CD4-positive, CD25-positive, alpha-beta regulatory T cell (primary cell): ENCODE measurements at regions not wholly inside any gene's neighbourhood (a gene's known extent, or its start where the extent isn't known, plus 50 kb on each side); places are given as distances from the start of the nearest gene placed in this dataset.

Experiments used
- ATAC-seq, 2 donors: fragments of 150-1000 bp; cut with Tn5 transposase; one replicate each; pipeline ENCODE4 v1.10.0; 2021; ENCODE audit warnings: low read depth in 2 of 2, moderate number of reproducible peaks in 2 of 2, moderate library complexity in 1 of 2
- DNase-seq, 3 donors: peaks; one replicate each; pipeline versions ENCODE4 v3.0.0 to v3.0.0-alpha.2; 2012 to 2022; ENCODE audit warnings: mixed read lengths in 1 of 3
- H3K27ac ChIP-seq: one replicate; pipeline ENCODE4 v1.7.0; 2013; ENCODE audit warnings: mild to moderate bottlenecking, low read length; ENCODE audit not compliant: insufficient read depth, poor library complexity, severe bottlenecking
- H3K27me3 ChIP-seq: one replicate; pipeline ENCODE4 v1.7.0; 2013; ENCODE audit warnings: low read length; ENCODE audit not compliant: control insufficient read depth, insufficient read depth
- H3K36me3 ChIP-seq: one replicate; pipeline ENCODE4 v1.7.0; 2013; ENCODE audit warnings: mild to moderate bottlenecking, low read length, moderate library complexity; ENCODE audit not compliant: control insufficient read depth, insufficient read depth
- H3K4me1 ChIP-seq: 2 replicates; pipeline ENCODE4 v1.7.0; 2013; ENCODE audit warnings: mild to moderate bottlenecking, low read length; ENCODE audit not compliant: insufficient read depth, control insufficient read depth, poor library complexity, severe bottlenecking
- H3K4me3 ChIP-seq: one replicate; pipeline ENCODE4 v1.7.0; 2013; ENCODE audit warnings: low read depth, mild to moderate bottlenecking, low read length, moderate library complexity
- H3K9me3 ChIP-seq, 2 experiments: 1 replicate in 1 of 2; 2 replicates in 1 of 2; pipeline ENCODE4 v1.7.0; 2013; ENCODE audit warnings: low read length in 2 of 2, mild to moderate bottlenecking in 1 of 2, moderate library complexity in 1 of 2; ENCODE audit not compliant: control insufficient read depth in 2 of 2
- H3K27ac Mint-ChIP-seq, 3 donors: one replicate each; pipeline ENCODE4 v1.8.0; 2020 to 2022; ENCODE audit warnings: mild to moderate bottlenecking in 3 of 3, mixed read lengths in 3 of 3, moderate library complexity in 2 of 3
- H3K27me3 Mint-ChIP-seq: one replicate; pipeline ENCODE4 v1.8.0; 2022; ENCODE audit warnings: mild to moderate bottlenecking, mixed read lengths
- H3K36me3 Mint-ChIP-seq: one replicate; pipeline ENCODE4 v1.8.0; 2020; ENCODE audit warnings: mixed read lengths
- H3K4me1 Mint-ChIP-seq, 4 donors: one replicate each; pipeline ENCODE4 v1.8.0; 2020 to 2022; ENCODE audit warnings: mixed read lengths in 4 of 4, mild to moderate bottlenecking in 1 of 4
- H3K4me3 Mint-ChIP-seq, 4 donors: one replicate each; pipeline ENCODE4 v1.8.0; 2020 to 2022; ENCODE audit warnings: mild to moderate bottlenecking in 4 of 4, mixed read lengths in 4 of 4, moderate library complexity in 3 of 4
- H3K9me3 Mint-ChIP-seq, 7 donors: one replicate each; pipeline ENCODE4 v1.8.0; 2020 to 2022; ENCODE audit warnings: mixed read lengths in 7 of 7, mild to moderate bottlenecking in 3 of 7, moderate library complexity in 2 of 7

GRCh38 chr3:177642804-177643125, 445.5 kb upstream of the TBL1XR1 start:
- H3K27me3 Mint-ChIP-seq = no peaks in the 10 kb centered on the region
- Histone ChIP-seq H3K36me3 (no peaks in the 10 kb centered on the region), H3K4me3 (peak overlapping the region; percentile 57), H3K4me1 (peaks cover 26% of the 10 kb centered on the region), H3K27ac (no peak overlapping the region), H3K9me3 (no peaks in the 10 kb centered on the region), H3K27me3 (no peaks in the 10 kb centered on the region)
- H3K27ac Mint-ChIP-seq = peak overlapping the region in 2 of 3 donors; percentile 76 to 88
- DNase-seq (peak in 2 of 3 donors; percentile 35 to 54), ATAC-seq (peak; percentile 67 to 69)
- peaks cover 4% of the 10 kb centered on the region for H3K36me3 Mint-ChIP-seq
- peaks cover 31 to 67% (median 42%) of the 10 kb centered on the region in 4 donors for H3K4me1 Mint-ChIP-seq
- peaks cover 0 to under 1% (median 0%) of the 10 kb centered on the region in 7 donors for H3K9me3 Mint-ChIP-seq
- peak overlapping the region in 3 of 4 donors; percentile 37 to 69 (median 46) for H3K4me3 Mint-ChIP-seq

DNA sequence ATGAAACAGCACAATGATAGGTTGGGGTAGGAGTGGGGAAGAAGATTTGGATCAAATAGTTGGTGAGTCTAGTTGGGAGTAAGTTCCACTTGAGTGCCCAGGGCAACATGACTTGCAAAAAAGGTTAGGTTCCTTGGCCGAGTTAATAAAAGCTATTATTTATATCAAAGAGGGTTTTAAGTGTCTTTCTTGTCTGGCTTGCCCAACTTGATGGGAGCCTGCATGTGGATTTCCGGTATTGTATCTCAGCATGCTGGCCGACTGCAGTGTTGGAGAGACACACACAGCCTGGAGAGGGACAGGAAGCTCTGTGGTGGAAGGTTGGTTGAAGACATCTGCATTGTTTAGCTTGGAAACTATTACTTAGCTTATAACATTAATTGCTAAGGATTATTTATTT, 449.5 kb upstream of the TBL1XR1 start:
- Histone ChIP-seq H3K27ac (no peak overlapping the region), H3K4me1 (peaks cover 21% of the 10 kb centered on the region)

GRCh38 chr3:177647341-177647740, 450.1 kb upstream of the TBL1XR1 start:
- Histone ChIP-seq H3K36me3 (no peaks in the 10 kb centered on the region), H3K27me3 (no peaks in the 10 kb centered on the region), H3K27ac (no peak overlapping the region), H3K9me3 (no peaks in the 10 kb centered on the region), H3K4me1 (peaks cover 16% of the 10 kb centered on the region), H3K4me3 (no peak overlapping the region)
- no peak for ATAC-seq
- H3K27ac Mint-ChIP-seq = peak overlapping the region in 1 of 3 donors; percentile 39
- no peaks in the 10 kb centered on the region for H3K27me3 Mint-ChIP-seq
- DNase-seq = no peak
- H3K36me3 Mint-ChIP-seq = no peaks in the 10 kb centered on the region
- peak overlapping the region in 2 of 4 donors; percentile 18 to 44 for H3K4me3 Mint-ChIP-seq
- H3K4me1 Mint-ChIP-seq = peaks cover 24 to 49% (median 32%) of the 10 kb centered on the region in 4 donors
- H3K9me3 Mint-ChIP-seq = no peaks in the 10 kb centered on the region

More for the DNA sequence above, 449.5 kb upstream of the TBL1XR1 start:
- no peak for ATAC-seq
- H3K27me3 ChIP-seq = no peaks in the 10 kb centered on the region
- H3K4me3 ChIP-seq = no peak overlapping the region
- Mint-ChIP-seq H3K4me3 (no peak overlapping the region), H3K27ac (peak overlapping the region in 1 of 3 donors; percentile 1), H3K36me3 (no peaks in the 10 kb centered on the region), H3K27me3 (no peaks in the 10 kb centered on the region), H3K4me1 (peaks cover 27 to 55% (median 36%) of the 10 kb centered on the region in 4 donors), H3K9me3 (no peaks in the 10 kb centered on the region)
- DNase-seq = peak in 1 of 3 donors; percentile 55
- no peaks in the 10 kb centered on the region for H3K9me3 ChIP-seq
- no peaks in the 10 kb centered on the region for H3K36me3 ChIP-seq

GRCh38 chr3:177647876-177648275, 450.6 kb upstream of the TBL1XR1 start:
- no peaks in the 10 kb centered on the region for H3K36me3 Mint-ChIP-seq
- DNase-seq = no peak
- H3K27ac Mint-ChIP-seq = peak overlapping the region in 1 of 3 donors; percentile 39
- Histone ChIP-seq H3K4me3 (no peak overlapping the region), H3K36me3 (no peaks in the 10 kb centered on the region), H3K9me3 (no peaks in the 10 kb centered on the region), H3K27me3 (no peaks in the 10 kb centered on the region), H3K27ac (no peak overlapping the region), H3K4me1 (peaks cover 10% of the 10 kb centered on the region)
- ATAC-seq = no peak
- H3K4me1 Mint-ChIP-seq = peaks cover 20 to 44% (median 27%) of the 10 kb centered on the region in 4 donors
- H3K4me3 Mint-ChIP-seq = peak overlapping the region in 1 of 4 donors; percentile 3
- no peaks in the 10 kb centered on the region for H3K9me3 Mint-ChIP-seq
- H3K27me3 Mint-ChIP-seq = no peaks in the 10 kb centered on the region

DNA sequence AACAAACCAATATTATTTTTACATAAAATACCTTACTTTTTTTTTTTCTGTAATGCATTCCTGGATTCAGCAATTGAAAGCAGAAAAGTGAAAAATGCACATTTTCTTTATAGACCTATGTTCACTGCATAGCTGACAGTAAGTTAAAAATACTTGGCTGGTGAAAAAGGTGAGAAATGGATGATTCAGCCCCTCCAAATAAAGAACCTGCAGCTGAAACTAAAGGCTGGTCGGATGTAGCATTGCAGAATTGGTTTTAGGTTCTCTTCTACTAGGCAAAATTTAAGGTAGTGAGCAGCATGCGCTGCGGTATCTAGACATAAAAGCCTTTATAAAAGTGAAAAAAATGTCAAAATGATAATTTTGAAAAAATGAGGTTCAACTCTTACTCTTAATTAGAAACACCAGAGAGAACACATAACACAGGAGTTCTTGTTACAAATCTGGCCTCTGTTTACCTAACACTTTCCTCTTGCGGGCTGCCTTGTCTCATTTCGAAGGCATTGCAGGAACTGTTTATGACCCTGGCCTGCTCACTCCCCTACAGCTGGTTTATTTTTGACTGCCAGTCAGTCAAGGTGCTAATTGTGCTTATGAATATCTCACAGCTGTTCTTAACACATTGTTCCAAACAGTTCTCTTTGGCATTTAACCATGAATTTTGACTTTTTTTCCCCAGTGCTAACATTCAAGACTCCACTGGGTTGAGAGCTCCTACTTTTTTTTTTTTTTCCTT, 455.4 kb upstream of the TBL1XR1 start:
- peaks cover 3% of the 10 kb centered on the region for H3K4me1 ChIP-seq
- H3K36me3 Mint-ChIP-seq = peaks cover 3% of the 10 kb centered on the region
- H3K27me3 Mint-ChIP-seq = no peaks in the 10 kb centered on the region
- peaks cover 0 to 8% (median 4%) of the 10 kb centered on the region in 4 donors for H3K4me1 Mint-ChIP-seq
- no peak overlapping the region for H3K4me3 Mint-ChIP-seq
- DNase-seq (no peak), ATAC-seq (no peak)
- H3K27ac Mint-ChIP-seq = no peak overlapping the region
- no peaks in the 10 kb centered on the region for H3K9me3 ChIP-seq
- no peak overlapping the region for H3K4me3 ChIP-seq
- H3K27ac ChIP-seq = no peak overlapping the region
- peaks cover 0 to 2% (median 0%) of the 10 kb centered on the region in 7 donors for H3K9me3 Mint-ChIP-seq
- H3K36me3 ChIP-seq = no peaks in the 10 kb centered on the region
- no peaks in the 10 kb centered on the region for H3K27me3 ChIP-seq

GRCh38 chr3:177657243-177657642, 460.0 kb upstream of the TBL1XR1 start:
- Mint-ChIP-seq H3K27ac (no peak overlapping the region), H3K4me1 (peaks cover 0 to 4% (median 0%) of the 10 kb centered on the region in 4 donors), H3K36me3 (peaks cover 3% of the 10 kb centered on the region), H3K9me3 (peaks cover 0 to 5% (median 0%) of the 10 kb centered on the region in 7 donors), H3K4me3 (no peak overlapping the region), H3K27me3 (no peaks in the 10 kb centered on the region)
- Histone ChIP-seq H3K36me3 (no peaks in the 10 kb centered on the region), H3K27me3 (no peaks in the 10 kb centered on the region), H3K4me3 (no peak overlapping the region), H3K27ac (no peak overlapping the region), H3K4me1 (no peaks in the 10 kb centered on the region), H3K9me3 (no peaks in the 10 kb centered on the region)
- DNase-seq (no peak), ATAC-seq (no peak)

DNA sequence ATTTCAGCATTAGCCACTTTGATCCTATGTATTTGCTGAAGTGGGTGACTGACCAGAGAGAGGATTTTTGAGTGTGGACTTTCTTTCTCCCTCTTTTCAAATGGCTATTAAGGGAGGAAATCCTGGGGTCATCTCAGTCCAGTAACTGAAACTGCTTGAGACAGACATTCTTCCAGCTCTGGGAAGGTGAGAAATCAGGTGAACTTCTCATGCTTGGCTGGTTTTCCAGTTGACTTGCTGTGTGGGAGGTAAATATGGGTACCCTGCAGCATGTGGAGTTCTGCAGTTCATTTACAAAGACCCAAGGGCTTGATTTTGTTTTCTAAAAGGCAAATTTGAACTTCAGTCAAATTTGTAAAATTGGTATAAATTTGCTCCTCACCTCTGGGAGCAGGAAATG, 461.1 kb upstream of the TBL1XR1 start:
- Histone ChIP-seq H3K36me3 (no peaks in the 10 kb centered on the region), H3K9me3 (no peaks in the 10 kb centered on the region), H3K27me3 (no peaks in the 10 kb centered on the region), H3K4me3 (no peak overlapping the region), H3K4me1 (no peaks in the 10 kb centered on the region), H3K27ac (no peak overlapping the region)
- Mint-ChIP-seq H3K27me3 (no peaks in the 10 kb centered on the region), H3K4me1 (peaks cover 0 to 4% (median 0%) of the 10 kb centered on the region in 4 donors), H3K36me3 (peaks cover 3% of the 10 kb centered on the region), H3K9me3 (peaks cover 0 to 6% (median 0%) of the 10 kb centered on the region in 7 donors), H3K4me3 (no peak overlapping the region), H3K27ac (no peak overlapping the region)
- no peak for DNase-seq
- ATAC-seq = no peak
